G401 (cell line): ENCODE measurements at regions not wholly inside any gene's neighbourhood (a gene's known extent, or its start where the extent isn't known, plus 50 kb on each side); places are given as distances from the start of the nearest gene placed in this dataset.

Experiments used
- DNase-seq: peaks from one replicate; pipeline ENCODE4 v3.0.0-alpha.2; 2015; ENCODE audit warnings: low spot score
- in situ Hi-C: cut with HindIII; loops from 2 replicates; pipeline ENCODE4 v1.10.0; 2016; ENCODE audit warnings: low sequenced_read_pairs, mixed read lengths

DNA sequence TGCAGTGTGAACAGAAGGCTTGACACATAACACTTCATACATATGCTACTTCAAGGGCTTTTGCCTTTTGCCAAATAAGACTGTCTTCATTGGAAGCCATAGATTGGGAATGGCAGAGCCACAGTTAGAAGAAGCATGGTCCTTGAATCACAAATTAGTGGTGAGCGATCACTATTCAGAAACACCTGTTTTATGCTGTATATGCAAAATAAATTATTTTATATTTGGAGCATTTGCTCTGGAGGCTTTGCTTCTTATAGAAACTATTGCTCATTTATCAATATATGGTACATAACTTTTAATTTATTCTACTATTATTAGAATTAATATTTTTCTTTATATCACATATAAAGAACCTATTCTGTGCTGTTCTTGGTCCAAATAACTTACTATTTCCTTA lies 270.4 kb upstream of the SPRY2 start:
- DNase-seq, result no peak
- in situ Hi-C loops, result no loop called here

DNA sequence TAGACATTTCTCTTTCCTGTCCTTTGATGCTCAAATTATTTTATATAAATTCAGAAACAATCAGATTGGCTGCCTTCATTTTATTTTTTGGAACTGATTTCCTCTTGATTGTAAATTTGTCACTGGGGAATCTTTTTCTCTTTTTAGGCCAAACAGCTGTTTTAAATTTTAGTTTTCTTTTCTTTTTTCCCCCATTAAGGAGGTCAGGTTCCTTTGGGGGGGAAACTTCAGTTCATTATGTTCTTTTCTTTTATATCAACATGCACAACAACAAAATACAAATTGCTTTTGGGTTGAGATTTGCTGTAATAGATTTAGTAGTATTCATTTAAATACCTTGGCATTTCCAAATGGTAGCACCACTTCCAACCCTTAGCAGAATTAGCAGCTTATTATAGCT lies 264.8 kb upstream of the SPRY2 start:
- in situ Hi-C loops, result no loop called here

DNA sequence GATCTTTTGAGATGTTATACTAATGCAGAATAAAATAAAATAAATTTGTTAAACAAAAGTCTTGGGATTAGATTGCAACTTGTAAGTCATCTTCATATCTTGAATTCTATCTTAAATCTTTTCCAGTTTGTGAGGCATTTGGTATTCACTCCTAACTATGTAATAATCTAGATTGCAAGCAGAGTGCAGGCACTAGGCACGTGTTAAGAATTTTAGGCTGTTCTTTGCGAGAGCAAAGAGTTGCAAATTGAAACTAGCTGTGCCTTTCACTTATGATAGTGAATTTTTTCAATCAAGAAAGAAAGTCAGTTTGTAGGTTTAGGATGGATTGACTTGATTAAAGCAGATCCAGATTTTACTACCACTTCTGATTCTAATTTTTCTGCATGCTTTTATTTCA lies 264.1 kb upstream of the SPRY2 start:
- in situ Hi-C loops, result no loop called here
- DNase-seq, result no peak

More for the DNA sequence above, 264.8 kb upstream of the SPRY2 start:
- DNase-seq, result no peak

DNA sequence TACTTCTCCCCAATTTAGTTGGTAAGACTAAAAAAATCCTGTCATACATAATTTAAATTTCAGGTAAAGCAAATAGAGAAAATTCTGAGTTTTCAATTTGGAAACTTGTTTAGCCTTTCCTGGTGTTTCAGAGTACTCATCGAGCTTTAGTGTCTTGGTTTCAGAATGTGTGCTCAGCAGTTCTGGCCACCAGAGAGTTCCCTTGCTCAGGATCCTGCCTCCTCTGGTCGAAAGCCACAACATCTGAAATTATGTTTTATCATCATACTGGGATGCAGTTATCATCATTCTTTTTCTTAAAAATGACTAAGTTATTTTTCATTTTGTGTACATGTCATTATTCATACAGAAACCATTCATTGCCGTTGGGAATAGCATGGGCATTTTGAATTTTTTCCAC lies 263.2 kb upstream of the SPRY2 start:
- no peak for DNase-seq
- in situ Hi-C loops, result no loop called here

DNA sequence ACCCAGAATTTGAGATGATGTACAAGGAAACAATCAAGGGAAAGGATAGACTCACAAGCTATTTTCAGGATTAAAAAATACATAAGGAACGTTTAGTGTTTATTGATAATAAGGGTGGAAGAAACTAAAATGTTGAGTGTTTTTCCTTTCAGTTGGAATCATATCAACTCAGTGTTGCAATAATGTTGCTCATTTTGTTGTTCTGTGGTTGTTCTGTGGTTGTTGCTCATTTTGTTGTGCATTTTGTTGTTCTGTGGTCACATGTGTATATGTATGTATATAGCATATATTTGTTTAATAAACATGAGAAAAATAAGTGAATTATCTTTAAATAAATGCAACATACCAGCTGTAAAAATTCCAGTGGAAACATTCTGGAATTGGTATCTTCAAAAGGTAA lies 262.4 kb upstream of the SPRY2 start:
- in situ Hi-C loops, result no loop called here

DNA sequence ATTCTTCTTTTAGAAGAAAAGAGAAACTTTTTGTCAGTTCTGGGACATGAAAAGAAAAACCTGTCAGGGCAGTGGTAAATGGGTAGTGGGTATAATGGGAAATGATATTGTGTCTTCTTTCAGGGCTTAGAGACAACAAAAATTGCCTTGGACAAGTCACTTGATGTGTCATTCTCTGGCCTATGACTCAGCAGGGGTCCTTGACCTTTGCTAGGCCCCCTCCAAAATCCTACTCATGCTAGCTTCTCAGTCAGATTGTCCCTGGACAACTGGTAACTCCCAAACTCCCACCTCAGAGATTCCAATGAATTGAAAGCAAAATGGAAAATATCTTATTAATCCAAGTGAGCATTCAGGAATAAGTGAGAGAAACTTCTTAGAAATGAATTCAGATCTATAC lies 258.8 kb upstream of the SPRY2 start:
- in situ Hi-C loops, result no loop called here
- no peak for DNase-seq

More for the DNA sequence above, 262.4 kb upstream of the SPRY2 start:
- DNase-seq, result no peak

DNA sequence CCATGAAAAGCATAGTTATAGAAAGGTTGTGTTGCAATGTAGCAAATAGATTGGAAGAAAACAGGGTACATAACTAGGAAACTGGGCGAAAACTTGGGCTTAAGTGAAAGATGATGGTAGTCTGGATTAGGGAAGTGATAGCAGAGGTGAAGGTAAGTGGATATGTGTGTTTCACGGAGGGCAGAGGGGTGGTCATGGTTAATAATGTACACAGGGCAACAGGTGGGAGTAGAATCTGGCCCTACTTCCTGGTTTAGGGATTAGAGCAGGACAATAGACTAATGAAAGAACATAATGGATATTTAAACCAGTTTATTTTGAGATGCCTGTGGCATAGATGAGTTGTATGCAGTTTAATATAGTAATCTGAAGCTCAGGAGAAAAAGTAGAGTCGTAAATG lies 257.3 kb upstream of the SPRY2 start:
- DNase-seq, result no peak
- in situ Hi-C loops, result no loop called here

DNA sequence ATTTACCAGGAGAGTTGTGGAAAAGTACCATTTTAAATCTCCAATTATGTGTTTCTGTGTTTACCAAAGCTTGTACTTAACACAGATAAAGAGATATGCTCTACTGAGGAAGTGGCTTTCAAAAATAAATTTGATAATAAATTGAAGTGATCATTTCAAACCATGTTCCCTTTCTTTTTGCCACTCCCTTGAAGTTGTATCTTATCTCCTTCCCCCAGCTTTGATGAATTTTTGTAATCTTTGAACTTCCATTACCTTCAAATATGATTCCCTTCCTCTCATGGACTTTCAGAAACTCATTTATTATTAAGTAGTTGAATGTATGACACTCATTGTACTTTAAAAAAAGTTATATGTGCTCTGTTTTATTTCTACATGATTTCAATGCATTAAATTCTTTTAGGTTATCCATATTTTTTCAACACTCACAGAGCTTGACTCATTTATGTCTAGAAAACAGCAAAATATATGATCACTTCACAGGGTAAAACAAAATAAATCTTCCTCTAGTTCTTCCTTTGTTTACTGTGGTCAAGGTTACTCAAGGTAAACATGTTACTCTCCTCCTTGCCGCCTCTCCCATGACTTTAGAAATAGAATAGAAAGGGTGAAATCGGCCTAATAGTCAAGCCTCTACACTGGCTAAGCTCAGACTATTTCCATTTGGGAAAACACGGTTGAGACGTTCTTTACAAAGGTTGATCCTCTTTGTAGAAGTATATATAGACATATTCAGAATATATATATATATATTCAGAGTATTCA lies 251.2 kb upstream of the SPRY2 start:
- no peak for DNase-seq
- in situ Hi-C loops, result no loop called here

DNA sequence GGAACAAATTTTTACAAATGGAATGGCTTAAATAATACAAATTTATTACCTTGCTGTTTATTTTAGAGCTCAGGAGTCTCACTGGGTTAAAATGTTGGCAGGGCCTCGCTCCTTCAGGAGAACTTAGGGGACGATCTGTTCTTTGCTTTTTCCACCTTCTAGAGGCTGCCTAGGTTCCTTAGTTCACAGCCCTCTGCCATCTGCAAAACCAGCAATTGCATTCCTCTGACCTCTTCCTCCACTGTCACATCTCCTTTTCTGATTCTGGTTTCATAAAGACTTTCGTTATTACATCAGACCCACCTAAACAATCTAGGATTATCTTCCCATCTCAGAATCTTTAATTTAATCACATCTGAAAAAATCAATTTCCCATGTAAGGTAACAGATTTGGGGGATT lies 249.6 kb upstream of the SPRY2 start:
- DNase-seq, result no peak
- in situ Hi-C loops, result no loop called here

DNA sequence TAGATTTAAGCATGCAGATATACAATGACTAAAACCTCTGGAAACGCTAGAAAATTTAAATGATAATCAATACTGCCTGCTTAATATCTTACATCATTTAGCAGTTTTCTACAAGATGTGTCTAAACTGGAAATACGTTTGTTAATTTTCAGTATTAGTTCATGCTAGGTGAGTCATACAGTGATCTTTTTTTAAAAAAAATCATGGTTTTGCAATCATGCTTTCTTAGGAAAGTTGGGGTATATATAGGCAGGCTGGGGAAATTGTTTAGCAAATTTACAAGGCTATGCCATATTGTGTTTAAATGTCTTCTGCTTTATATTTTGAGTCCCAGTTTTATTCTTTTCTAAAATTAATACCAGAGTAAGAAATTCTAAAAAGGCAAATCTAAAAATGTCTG lies 245.4 kb upstream of the SPRY2 start:
- in situ Hi-C loops, result no loop called here
- DNase-seq, result no peak

DNA sequence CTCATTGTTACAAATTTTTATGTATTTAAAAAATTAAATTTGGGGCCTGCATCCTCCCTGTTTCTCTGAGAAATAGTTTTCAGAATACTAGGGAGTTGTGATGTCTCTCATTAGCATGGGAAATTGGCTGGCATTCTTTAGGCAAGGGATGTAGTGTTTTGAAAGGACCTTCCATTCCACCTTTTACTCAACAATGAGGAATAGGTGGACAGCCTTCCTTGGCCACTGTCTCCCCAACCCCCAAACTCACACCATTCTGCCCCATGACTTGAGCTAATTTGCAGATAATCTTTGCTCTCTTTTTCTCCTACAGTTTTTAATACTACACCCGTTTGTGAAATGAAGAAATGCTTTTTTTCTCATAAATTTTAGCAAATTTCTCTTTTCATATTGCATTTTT lies 244.6 kb upstream of the SPRY2 start:
- DNase-seq, result no peak
- in situ Hi-C loops, result no loop called here

DNA sequence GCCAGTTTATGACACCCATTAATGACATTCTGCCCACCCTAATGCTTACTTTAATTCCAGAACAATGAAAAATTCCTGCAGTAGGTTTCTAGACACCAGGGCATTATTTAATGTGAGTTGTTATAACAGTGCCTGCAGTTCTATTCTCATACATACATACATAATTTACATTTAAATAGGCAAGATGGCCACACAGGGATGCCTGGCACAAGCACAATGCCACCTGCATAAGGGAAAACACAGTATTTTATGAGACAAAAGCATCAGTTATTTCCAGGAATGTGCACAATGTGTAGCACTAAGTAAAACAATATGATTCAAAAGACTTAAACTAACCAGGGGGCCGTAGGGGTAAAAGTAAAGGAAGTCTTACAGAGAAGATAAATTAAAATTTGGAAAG lies 243.9 kb upstream of the SPRY2 start:
- in situ Hi-C loops, result no loop called here
- DNase-seq, result no peak

DNA sequence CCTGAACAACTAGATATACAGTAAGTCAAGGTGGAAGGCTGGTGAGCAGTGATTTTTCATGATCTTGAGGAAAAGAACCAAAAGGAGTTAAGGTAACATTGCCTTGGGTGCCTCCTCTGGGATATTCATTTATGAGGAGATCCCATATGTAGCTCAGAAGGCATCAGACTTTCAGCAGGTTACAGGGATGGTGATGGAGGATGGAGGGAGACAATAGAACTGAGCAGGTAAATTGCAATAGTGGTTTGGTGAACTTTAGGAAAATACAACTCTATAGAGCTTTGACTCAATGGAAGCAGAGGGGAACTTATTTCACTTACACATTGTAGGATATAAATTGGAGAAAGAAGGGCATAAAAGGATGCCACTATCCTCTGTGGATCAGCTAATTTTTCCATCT lies 243.4 kb upstream of the SPRY2 start:
- DNase-seq, result no peak
- in situ Hi-C loops, result no loop called here

DNA sequence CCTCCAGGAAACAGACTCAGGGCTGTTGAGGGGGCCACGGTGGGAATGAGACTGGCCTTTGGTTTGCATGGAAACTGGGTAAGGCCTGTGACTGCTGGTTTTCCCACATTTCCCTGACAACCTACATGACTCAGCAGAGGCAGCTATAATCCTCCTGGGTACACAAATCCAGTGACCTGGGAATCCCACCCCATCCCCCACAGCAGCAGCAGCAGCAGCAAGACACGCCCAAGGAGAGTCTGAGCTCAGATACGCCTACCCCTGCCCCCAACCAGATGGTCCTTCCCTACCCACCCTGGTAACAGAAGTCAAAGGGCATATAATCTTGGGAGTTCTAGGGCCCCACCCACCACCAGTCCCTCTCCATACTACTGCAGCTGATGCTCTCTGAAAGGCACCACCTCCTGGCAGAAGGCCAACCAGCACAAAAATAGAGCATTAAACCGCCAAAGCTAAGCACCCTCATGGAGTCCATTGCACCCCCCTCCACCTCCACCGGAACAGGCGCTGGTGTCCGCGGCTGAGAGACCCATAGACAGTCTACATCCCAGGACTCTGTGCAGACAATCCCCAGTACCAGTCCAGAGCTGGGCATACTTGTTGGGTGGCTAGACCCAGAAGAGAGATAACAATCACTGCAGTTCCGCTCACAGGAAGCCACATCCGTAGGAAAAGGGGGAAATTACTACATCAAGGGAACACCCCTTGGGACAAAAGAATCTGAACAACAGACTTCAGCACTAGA lies 237.2 kb upstream of the SPRY2 start:
- no peak for DNase-seq
- in situ Hi-C loops, result no loop called here

DNA sequence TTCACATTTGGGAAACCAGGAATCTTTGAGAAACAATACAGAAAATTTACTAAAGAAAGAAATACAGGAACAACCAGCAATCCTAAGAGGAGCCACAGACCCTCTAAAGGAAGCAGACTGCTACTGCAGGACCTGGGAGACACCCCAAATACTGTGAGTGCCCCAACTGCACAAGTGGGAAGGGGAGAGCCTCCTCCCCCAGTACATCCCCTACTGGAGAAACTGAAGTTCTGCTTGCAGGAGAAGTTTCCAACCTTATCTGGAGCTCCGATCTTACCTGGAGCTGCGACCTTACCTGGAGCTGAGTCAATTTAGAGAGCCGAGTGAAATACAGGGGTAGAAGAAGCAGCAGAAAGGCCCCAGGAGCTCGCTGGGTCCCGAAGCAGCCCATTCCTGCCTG lies 236.4 kb upstream of the SPRY2 start:
- no peak for DNase-seq
- in situ Hi-C loops, result no loop called here

DNA sequence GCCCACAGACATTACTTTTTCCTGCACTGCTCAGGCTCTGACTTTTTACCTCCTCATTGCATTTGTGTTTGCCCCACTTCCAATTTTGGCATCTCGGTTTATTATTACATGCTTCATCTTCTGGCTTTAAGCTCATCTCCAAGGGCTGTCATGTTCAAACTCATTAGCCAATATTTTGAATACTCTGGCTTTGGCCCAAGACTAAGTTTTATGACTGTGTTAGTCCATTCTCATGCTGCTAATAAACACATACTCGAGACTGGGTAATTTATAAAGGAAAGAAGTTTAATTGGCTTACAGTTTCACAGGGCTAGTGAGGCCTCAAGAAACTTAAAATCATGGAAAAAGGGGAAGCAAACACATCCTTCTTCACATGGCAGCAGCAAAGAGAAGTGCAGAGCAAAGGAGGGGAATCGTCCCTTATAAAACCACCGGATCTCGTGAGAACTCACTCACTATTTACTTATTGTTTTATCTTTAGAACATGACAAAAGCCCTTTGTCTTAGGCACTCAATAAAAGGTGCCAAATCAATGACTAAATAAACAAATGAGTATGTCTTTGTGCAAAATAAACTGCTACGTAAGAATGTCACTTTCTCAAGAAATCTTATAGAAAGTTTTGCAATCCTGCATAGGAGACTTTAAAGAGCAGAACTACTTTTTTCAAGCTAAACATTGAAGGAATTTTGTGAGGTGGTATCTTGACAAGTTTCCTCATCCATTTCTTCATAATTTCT lies 233.4 kb upstream of the SPRY2 start:
- DNase-seq, result no peak
- in situ Hi-C loops, result no loop called here

DNA sequence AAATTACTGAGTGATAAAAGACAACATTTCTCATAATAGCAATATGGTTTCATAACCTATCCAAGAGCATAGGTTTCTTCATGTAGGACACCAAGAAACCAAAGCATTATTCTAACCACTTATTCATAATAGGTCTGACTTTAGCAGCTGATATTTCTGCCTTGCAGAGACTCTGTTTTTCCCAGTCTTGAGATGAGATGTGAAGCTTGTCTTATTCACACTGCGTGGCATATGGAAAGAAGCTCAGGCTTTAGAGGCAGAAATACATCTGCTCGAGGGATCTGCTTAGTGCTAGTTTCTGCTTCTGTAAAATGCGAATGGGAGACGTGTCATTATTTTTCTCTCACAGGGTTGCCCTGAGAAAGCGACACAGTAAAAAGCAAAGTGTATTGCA lies 232.0 kb upstream of the SPRY2 start:
- in situ Hi-C loops, result no loop called here
- DNase-seq, result no peak

DNA sequence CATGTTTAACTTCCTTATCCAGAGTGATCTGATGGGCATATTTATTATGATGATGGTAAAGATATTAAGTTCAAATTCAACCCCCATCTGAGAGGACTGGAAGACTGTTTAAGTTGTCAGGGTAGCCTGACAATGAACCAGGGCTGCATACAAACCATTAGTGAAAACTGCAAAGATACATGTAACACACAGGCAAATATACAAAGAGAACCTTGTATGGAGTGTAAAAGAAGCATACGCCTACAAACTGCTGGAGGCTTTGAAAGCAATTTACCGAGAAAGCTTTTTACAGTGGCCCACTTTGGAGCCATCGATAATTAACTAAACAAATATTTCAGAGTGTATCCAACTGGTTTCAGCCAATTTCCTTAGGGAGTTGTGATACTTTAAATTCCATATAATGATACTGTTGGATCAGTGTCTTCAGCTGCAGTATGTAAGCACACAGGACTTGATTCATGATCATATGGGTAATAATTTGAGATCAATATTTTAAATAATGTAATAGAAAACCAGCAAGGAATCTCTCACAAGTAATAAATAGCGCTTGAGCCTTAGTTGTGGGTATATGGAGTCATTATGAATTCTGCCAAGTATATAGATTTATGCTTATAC lies 231.5 kb upstream of the SPRY2 start:
- in situ Hi-C loops, result no loop called here
- DNase-seq, result no peak

DNA sequence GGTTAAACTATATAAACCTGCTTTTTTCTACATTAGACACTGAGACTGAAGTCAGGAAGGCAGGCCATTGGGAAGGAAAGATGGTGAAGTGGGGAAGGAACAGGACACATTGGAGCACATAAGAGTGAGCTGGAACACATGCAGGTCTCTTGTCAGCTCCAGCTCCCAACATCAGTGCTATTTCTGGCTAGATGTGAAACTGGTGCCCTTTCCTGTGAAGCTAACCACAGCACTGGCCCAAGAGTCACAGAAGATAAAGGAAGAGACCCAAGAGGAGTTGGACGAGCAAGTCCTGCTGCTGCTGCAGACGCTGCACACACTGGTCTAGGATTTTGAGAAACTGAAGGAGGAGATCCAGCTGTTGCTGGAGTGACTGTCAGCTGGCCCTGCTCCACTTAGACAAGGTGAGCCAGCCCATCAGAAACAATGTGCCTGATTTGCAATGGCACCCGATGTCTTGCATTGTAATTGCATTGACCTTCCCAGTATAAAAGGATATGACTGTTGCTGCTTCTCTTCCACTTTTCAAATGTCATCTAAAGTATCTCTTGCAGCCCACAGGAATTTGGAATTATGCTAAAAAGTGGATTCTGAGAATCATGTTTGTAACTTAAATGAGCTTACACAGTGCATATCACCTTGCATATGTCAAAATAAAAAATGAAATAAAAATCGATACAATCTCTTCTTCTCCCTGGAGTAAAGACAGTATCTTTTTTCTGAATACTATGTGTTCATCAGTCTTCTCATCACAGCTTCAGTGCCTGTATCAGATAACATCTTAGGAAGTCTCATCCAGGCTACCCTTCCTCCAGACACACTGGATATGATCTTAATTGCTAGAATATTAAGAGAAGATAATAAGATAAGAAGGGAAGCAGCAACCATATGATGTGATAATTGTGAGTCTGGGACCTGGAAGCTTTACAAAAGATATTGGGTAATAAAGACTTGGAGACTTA lies 230.7 kb upstream of the SPRY2 start:
- no peak for DNase-seq
- in situ Hi-C loops, result no loop called here
